ENCODE measurements at regions not wholly inside any gene's neighbourhood (a gene's known extent, or its start where the extent isn't known, plus 50 kb on each side); places are given as distances from the start of the nearest gene placed in this dataset.

DNA sequence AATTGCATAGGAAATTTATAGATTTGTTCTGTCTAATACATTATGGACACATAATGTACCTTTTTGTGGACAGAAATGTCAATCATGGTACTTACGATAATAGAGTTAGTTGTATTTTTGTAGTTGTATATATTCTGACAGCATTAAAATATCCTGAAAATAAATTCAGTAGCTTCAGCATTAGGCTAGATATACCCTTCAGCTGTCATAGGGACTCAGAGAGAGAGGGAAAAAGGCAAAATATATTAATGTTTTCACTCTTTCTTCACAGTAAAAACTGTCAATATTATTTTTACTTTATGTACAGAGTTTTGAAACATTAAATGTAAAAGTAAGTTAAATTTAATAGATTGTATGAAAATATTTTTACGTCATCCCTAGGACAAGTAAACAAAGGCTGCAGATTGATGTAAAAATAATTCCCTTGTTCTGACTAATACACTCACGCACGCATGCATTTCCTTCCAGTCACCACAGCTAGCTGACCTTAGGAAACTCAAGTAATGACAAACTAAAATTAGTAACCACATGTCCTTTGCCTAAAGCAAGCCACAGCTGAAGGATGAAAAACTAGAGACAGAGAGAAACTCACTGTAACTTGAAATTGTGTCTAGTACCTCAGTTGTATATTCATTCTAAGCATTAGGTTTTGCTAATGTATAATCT is 104.7 kb upstream of the CARD18 start:
- TF ChIP-seq CTCF (conservative IDR thresholded peaks at IDR 0.05; ENCODE audit: low read depth, low read length) (no peak), EZH2 (IDR thresholded peaks at IDR 0.05; ENCODE audit: borderline replicate concordance, low read depth, low read length, poor library complexity, severe bottlenecking) (no peak)

Data from A673 (cell line).